Bronchial epithelial cell (primary cell): ENCODE measurements at regions not wholly inside any gene's neighbourhood (a gene's known extent, or its start where the extent isn't known, plus 50 kb on each side); places are given as distances from the start of the nearest gene placed in this dataset.

Experiments used
- DNase-seq: peaks from one replicate; pipeline ENCODE4 v3.0.0-alpha.2; 2010; ENCODE audit warnings: low read depth
- FAIRE-seq: peaks from 2 replicates; lab custom pipeline; 2011; peaks lifted over from hg19 to GRCh38; lab: Jason Lieb, UNC
- H3K27me3 ChIP-seq: 2 replicates; pipeline ENCODE4 v1.5.1; 2011; ENCODE audit warnings: low read length; ENCODE audit not compliant: control insufficient read depth, insufficient read depth
- H3K36me3 ChIP-seq: 2 replicates; pipeline ENCODE4 v1.5.1; 2011; ENCODE audit warnings: low read length; ENCODE audit not compliant: control insufficient read depth, insufficient read depth
- H3K4me3 ChIP-seq: 2 replicates; pipeline ENCODE4 v1.5.1; 2011; ENCODE audit warnings: mild to moderate bottlenecking, low read depth, low read length, control low read depth
- CTCF ChIP-seq: IDR thresholded peaks from 2 replicates; pipeline ENCODE4 v1.5.1; 2011; ENCODE audit warnings: mild to moderate bottlenecking, moderate library complexity, low read length, control low read depth, inconsistent platforms; ENCODE audit not compliant: insufficient read depth, severe bottlenecking

GRCh38 chr3:5343459-5343858 is 156.0 kb downstream of the EDEM1 start:
- Histone ChIP-seq H3K4me3 (no peak overlapping the region), H3K27me3 (no peaks in the 10 kb centered on the region), H3K36me3 (no peaks in the 10 kb centered on the region)
- FAIRE-seq (no peak), DNase-seq (no peak)
- TF ChIP-seq CTCF = no peak

- FAIRE-seq = no peak
- Histone ChIP-seq H3K4me3 (no peak overlapping the region), H3K36me3 (no peaks in the 10 kb centered on the region), H3K27me3 (no peaks in the 10 kb centered on the region)
- TF ChIP-seq CTCF = no peak
- DNase-seq = no peak
These were observed 157.2 kb downstream of the EDEM1 start for GRCh38 chr3:5344707-5345106.

GRCh38 chr3:5347486-5347885 is 160.0 kb downstream of the EDEM1 start:
- FAIRE-seq (no peak), DNase-seq (no peak)
- no peaks in the 10 kb centered on the region for H3K27me3 ChIP-seq
- H3K36me3 ChIP-seq = no peaks in the 10 kb centered on the region
- H3K4me3 ChIP-seq = no peak overlapping the region
- TF ChIP-seq CTCF = no peak

- Histone ChIP-seq H3K36me3 (no peaks in the 10 kb centered on the region), H3K27me3 (no peaks in the 10 kb centered on the region), H3K4me3 (no peak overlapping the region)
- peak; percentile 3 for DNase-seq
- no peak for TF ChIP-seq CTCF
- no peak for FAIRE-seq
These were observed 160.9 kb downstream of the EDEM1 start for GRCh38 chr3:5348229-5348902.

GRCh38 chr3:5349343-5349742 is 161.8 kb downstream of the EDEM1 start:
- no peak overlapping the region for H3K4me3 ChIP-seq
- no peak for TF ChIP-seq CTCF
- DNase-seq (peak; percentile 8), FAIRE-seq (no peak)
- H3K36me3 ChIP-seq = no peaks in the 10 kb centered on the region
- H3K27me3 ChIP-seq = no peaks in the 10 kb centered on the region

- DNase-seq = no peak
- no peak for TF ChIP-seq CTCF
- Histone ChIP-seq H3K4me3 (no peak overlapping the region), H3K36me3 (no peaks in the 10 kb centered on the region), H3K27me3 (no peaks in the 10 kb centered on the region)
- FAIRE-seq = no peak
These were observed 169.6 kb downstream of the EDEM1 start for GRCh38 chr3:5357089-5357488.
